OCI-LY1 (cell line): ENCODE measurements at regions not wholly inside any gene's neighbourhood (a gene's known extent, or its start where the extent isn't known, plus 50 kb on each side); places are given as distances from the start of the nearest gene placed in this dataset.

Experiments
- H2AFZ ChIP-seq: fragments of 200-600 bp; sonication (generic), shearing (Covaris generic); 2 replicates; pipeline ENCODE4 v1.6.0; 2014; ENCODE audit warnings: antibody characterized with exemption, mild to moderate bottlenecking, low read length
- H3F3A ChIP-seq: fragments of 200-600 bp; sonication (generic), shearing (Covaris generic); 2 replicates; pipeline ENCODE4 v1.6.0; 2014; ENCODE audit warnings: mild to moderate bottlenecking, antibody characterized with exemption, low read length, moderate library complexity; ENCODE audit not compliant: insufficient read depth
- H3K27ac ChIP-seq: fragments of 200-600 bp; sonication (generic); 2 replicates; pipeline ENCODE4 v1.5.1; 2014; ENCODE audit warnings: low read length, mixed run types, mild to moderate bottlenecking, low read depth; ENCODE audit not compliant: poor library complexity, severe bottlenecking
- H3K27me3 ChIP-seq: fragments of 200-600 bp; sonication (generic); 2 replicates; pipeline ENCODE4 v1.6.0; 2014; ENCODE audit warnings: antibody characterized with exemption, mild to moderate bottlenecking, low read length, moderate library complexity; ENCODE audit not compliant: insufficient read depth
- H3K36me3 ChIP-seq: fragments of 200-600 bp; sonication (generic); 2 replicates; pipeline ENCODE4 v1.6.1; 2014; ENCODE audit warnings: mild to moderate bottlenecking, antibody characterized with exemption, low read length, moderate library complexity, mixed read lengths; ENCODE audit not compliant: insufficient read depth
- H3K4me1 ChIP-seq: fragments of 200-600 bp; sonication (generic); 2 replicates; pipeline ENCODE4 v1.5.1; 2014; ENCODE audit warnings: mild to moderate bottlenecking, low read length, moderate library complexity; ENCODE audit not compliant: insufficient read depth, severe bottlenecking
- H3K4me2 ChIP-seq: fragments of 200-600 bp; sonication (generic), shearing (Covaris generic); 2 replicates; pipeline ENCODE4 v1.6.1; 2014; ENCODE audit warnings: low read length
- H3K4me3 ChIP-seq: fragments of 200-600 bp; sonication (generic); 2 replicates; pipeline ENCODE4 v1.5.1; 2014; ENCODE audit warnings: low read length, low read depth, mild to moderate bottlenecking, mixed read lengths; ENCODE audit not compliant: poor library complexity, severe bottlenecking
- H3K79me2 ChIP-seq: fragments of 200-600 bp; shearing (Covaris generic); 2 replicates; pipeline ENCODE4 v1.6.1; 2016; ENCODE audit warnings: mixed run types, low read length, mixed read lengths; ENCODE audit not compliant: insufficient read depth
- H3K9ac ChIP-seq: fragments of 200-600 bp; sonication (generic), shearing (Covaris generic); 2 replicates; pipeline ENCODE4 v1.6.1; 2014; ENCODE audit warnings: mild to moderate bottlenecking, low read length, mixed read lengths
- H3K9me2 ChIP-seq: fragments of 200-600 bp; sonication (generic), shearing (Covaris generic); 2 replicates; pipeline ENCODE4 v1.6.1; 2014; ENCODE audit warnings: low read depth, mild to moderate bottlenecking, low read length, mixed read lengths
- H3K9me3 ChIP-seq: fragments of 200-600 bp; shearing (Covaris generic); 2 replicates; pipeline ENCODE4 v1.6.1; 2014; ENCODE audit warnings: low read length, mixed read lengths
- H4K20me1 ChIP-seq: fragments of 200-600 bp; sonication (generic), shearing (Covaris generic); 2 replicates; pipeline ENCODE4 v1.6.0; 2016; ENCODE audit warnings: mild to moderate bottlenecking, low read length; ENCODE audit not compliant: insufficient read depth
- EZH2 ChIP-seq: fragments of 200-600 bp; sonication (generic), shearing (Covaris generic); IDR thresholded peaks from 2 replicates; pipeline ENCODE4 v1.8.0; 2017; ENCODE audit warnings: borderline replicate concordance, mixed run types, mild to moderate bottlenecking, antibody characterized with exemption, low read length, moderate library complexity, mixed read lengths
- TF ChIP-seq, protein P1 (sequence below): fragments of 200-600 bp; sonication (generic), shearing (Covaris generic); IDR thresholded peaks from 2 replicates; pipeline ENCODE4 v1.5.1; 2017; ENCODE audit warnings: mild to moderate bottlenecking, antibody characterized with exemption, low read length, moderate library complexity, mixed read lengths

- Histone ChIP-seq H3K4me3 (no peak overlapping the region), H3K79me2 (no peaks in the 10 kb centered on the region), H3K4me2 (no peak overlapping the region), H3K9me3 (no peaks in the 10 kb centered on the region), H3K27ac (no peak overlapping the region), H3F3A (no peaks in the 10 kb centered on the region), H3K4me1 (no peaks in the 10 kb centered on the region), H3K9me2 (no peaks in the 10 kb centered on the region), H3K27me3 (no peaks in the 10 kb centered on the region), H4K20me1 (no peaks in the 10 kb centered on the region), H3K36me3 (no peaks in the 10 kb centered on the region), H3K9ac (no peak overlapping the region), H2AFZ (no peak overlapping the region)
- no peak for TF ChIP-seq EZH2
- TF ChIP-seq, protein P1, sequence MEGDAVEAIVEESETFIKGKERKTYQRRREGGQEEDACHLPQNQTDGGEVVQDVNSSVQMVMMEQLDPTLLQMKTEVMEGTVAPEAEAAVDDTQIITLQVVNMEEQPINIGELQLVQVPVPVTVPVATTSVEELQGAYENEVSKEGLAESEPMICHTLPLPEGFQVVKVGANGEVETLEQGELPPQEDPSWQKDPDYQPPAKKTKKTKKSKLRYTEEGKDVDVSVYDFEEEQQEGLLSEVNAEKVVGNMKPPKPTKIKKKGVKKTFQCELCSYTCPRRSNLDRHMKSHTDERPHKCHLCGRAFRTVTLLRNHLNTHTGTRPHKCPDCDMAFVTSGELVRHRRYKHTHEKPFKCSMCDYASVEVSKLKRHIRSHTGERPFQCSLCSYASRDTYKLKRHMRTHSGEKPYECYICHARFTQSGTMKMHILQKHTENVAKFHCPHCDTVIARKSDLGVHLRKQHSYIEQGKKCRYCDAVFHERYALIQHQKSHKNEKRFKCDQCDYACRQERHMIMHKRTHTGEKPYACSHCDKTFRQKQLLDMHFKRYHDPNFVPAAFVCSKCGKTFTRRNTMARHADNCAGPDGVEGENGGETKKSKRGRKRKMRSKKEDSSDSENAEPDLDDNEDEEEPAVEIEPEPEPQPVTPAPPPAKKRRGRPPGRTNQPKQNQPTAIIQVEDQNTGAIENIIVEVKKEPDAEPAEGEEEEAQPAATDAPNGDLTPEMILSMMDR: no peak
Observed at GRCh38 chr3:87836026-87836425, 222.8 kb downstream of the CGGBP1 start.

DNA sequence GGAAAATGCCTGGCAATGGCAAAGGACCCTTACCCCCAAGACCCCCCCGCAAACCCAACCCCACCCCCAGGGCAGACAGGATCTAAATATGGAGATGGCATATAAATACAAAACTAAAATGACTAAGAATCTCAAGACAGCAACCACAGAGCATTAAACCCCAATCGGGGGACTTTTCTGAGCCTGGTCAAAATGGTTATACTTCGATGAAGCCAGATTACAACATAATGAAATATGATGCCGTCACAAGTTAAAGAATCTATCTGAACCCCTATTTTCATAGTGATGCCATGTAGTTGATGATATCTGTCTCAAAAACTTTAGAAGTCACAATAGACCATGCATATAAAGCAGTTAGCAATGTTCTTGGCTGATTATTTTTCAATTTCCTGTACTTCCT is 223.6 kb downstream of the CGGBP1 start:
- Histone ChIP-seq H3F3A (no peaks in the 10 kb centered on the region), H3K9me3 (no peaks in the 10 kb centered on the region), H3K4me1 (no peaks in the 10 kb centered on the region), H3K4me2 (no peak overlapping the region), H2AFZ (no peak overlapping the region), H3K27ac (no peak overlapping the region), H4K20me1 (no peaks in the 10 kb centered on the region), H3K79me2 (no peaks in the 10 kb centered on the region), H3K36me3 (no peaks in the 10 kb centered on the region), H3K4me3 (no peak overlapping the region), H3K27me3 (no peaks in the 10 kb centered on the region), H3K9ac (no peak overlapping the region), H3K9me2 (no peaks in the 10 kb centered on the region)
- no peak for TF ChIP-seq EZH2
- TF ChIP-seq, protein P1: no peak

- TF ChIP-seq, protein P1: no peak
- TF ChIP-seq EZH2: no peak
- no peaks in the 10 kb centered on the region for H4K20me1 ChIP-seq
- no peak overlapping the region for H2AFZ ChIP-seq
- H3K9ac ChIP-seq: no peak overlapping the region
- no peaks in the 10 kb centered on the region for H3K9me2 ChIP-seq
- no peaks in the 10 kb centered on the region for H3K36me3 ChIP-seq
- H3K27ac ChIP-seq: no peak overlapping the region
- no peaks in the 10 kb centered on the region for H3K27me3 ChIP-seq
- H3K4me3 ChIP-seq: no peak overlapping the region
- H3K4me2 ChIP-seq: no peak overlapping the region
- no peaks in the 10 kb centered on the region for H3K4me1 ChIP-seq
- H3F3A ChIP-seq: no peaks in the 10 kb centered on the region
- H3K79me2 ChIP-seq: no peaks in the 10 kb centered on the region
- H3K9me3 ChIP-seq: no peaks in the 10 kb centered on the region
Observed at GRCh38 chr3:87834327-87834726, 224.5 kb downstream of the CGGBP1 start.
